Activated CD4-positive, alpha-beta T cell treated with anti-CD3 and anti-CD28 coated beads for 4 hours (primary cell): ENCODE measurements at regions not wholly inside any gene's neighbourhood (a gene's known extent, or its start where the extent isn't known, plus 50 kb on each side); places are given as distances from the start of the nearest gene placed in this dataset.
"Not testable (repeated sequence)": the region's sequence is repeated elsewhere in the genome, so short reads cannot be mapped to it uniquely, and the experiment has no call there.

Experiments used
- DNase-seq, 2 donors: peaks; one replicate each; pipeline ENCODE4 v3.0.0-alpha.2; 2020

GRCh38 chr5:158036983-158037595, 178.1 kb upstream of the CLINT1 start:
- not testable (repeated sequence) for DNase-seq

GRCh38 chr5:158034586-158034985, 175.6 kb upstream of the CLINT1 start:
- DNase-seq, result not testable (repeated sequence)

GRCh38 chr5:158033724-158034123, 174.8 kb upstream of the CLINT1 start:
- DNase-seq, result no peak

- no peak for DNase-seq
Measured at GRCh38 chr5:158033076-158033475, 174.1 kb upstream of the CLINT1 start.

GRCh38 chr5:158032246-158032645, 173.3 kb upstream of the CLINT1 start:
- no peak for DNase-seq

- DNase-seq, result no peak
Measured at GRCh38 chr5:158027806-158028775, 169.1 kb upstream of the CLINT1 start.

- no peak for DNase-seq
Measured at GRCh38 chr5:158026304-158027031, 167.5 kb upstream of the CLINT1 start.

- DNase-seq, result no peak
Measured at GRCh38 chr5:158023266-158023665, 164.3 kb upstream of the CLINT1 start.

GRCh38 chr5:158022837-158023236, 163.9 kb upstream of the CLINT1 start:
- DNase-seq, result no peak

- DNase-seq, result no peak
Measured at GRCh38 chr5:158022393-158022792, 163.4 kb upstream of the CLINT1 start.

GRCh38 chr5:158020555-158021418, 161.8 kb upstream of the CLINT1 start:
- no peak for DNase-seq

GRCh38 chr5:158017469-158017868, 158.5 kb upstream of the CLINT1 start:
- DNase-seq, result no peak

GRCh38 chr5:158014372-158014771, 155.4 kb upstream of the CLINT1 start:
- no peak for DNase-seq

- no peak for DNase-seq
Measured at GRCh38 chr5:158013939-158014338, 155.0 kb upstream of the CLINT1 start.

- no peak for DNase-seq
Measured at GRCh38 chr5:158013303-158013702, 154.4 kb upstream of the CLINT1 start.

- DNase-seq, result no peak
Measured at GRCh38 chr5:158011422-158011821, 152.5 kb upstream of the CLINT1 start.

GRCh38 chr5:158010831-158011230, 151.9 kb upstream of the CLINT1 start:
- DNase-seq, result no peak

GRCh38 chr5:158007336-158007735, 148.4 kb upstream of the CLINT1 start:
- no peak for DNase-seq

GRCh38 chr5:157999696-158000095, 140.8 kb upstream of the CLINT1 start:
- no peak for DNase-seq

- DNase-seq, result no peak
Measured at GRCh38 chr5:157997991-157998504, 139.1 kb upstream of the CLINT1 start.

GRCh38 chr5:157994906-157995519, 136.1 kb upstream of the CLINT1 start:
- peak; percentile 32 to 47 for DNase-seq
